ENCODE measurements at regions not wholly inside any gene's neighbourhood (a gene's known extent, or its start where the extent isn't known, plus 50 kb on each side); places are given as distances from the start of the nearest gene placed in this dataset.
"Not testable (repeated sequence)": the region's sequence is repeated elsewhere in the genome, so short reads cannot be mapped to it uniquely, and the experiment has no call there.

DNA sequence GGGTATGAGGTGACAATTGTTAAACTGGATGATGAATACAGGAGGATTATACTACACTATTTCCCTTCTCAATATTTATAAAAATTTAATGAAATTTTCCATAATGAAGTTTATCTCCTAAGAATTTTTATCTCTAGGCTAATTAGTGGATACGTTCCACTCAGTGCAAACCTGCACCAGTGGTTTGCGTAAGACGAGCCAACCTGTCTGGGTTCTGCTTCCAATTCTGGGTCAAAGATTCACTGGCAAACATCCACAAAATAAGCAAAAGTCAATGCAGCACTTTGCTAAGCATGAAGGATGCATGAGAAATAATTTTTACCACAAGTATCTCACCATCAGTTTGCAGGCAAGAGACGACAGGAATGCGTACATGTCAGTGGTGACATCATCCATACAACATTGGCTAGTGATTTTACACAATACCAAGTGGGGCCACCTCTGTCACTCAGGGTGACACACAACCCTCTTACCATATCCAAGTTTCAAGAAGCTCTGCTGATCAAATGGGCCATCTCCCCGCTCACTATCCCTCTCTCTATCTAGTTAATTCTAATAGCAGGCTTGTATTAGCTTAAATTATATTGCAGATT is 51.7 kb downstream of the FAM50B start:
- intact Hi-C loops (cut with DNase I) = no loop called here
- no peak for DNase-seq (ENCODE audit: low spot score)

DNA sequence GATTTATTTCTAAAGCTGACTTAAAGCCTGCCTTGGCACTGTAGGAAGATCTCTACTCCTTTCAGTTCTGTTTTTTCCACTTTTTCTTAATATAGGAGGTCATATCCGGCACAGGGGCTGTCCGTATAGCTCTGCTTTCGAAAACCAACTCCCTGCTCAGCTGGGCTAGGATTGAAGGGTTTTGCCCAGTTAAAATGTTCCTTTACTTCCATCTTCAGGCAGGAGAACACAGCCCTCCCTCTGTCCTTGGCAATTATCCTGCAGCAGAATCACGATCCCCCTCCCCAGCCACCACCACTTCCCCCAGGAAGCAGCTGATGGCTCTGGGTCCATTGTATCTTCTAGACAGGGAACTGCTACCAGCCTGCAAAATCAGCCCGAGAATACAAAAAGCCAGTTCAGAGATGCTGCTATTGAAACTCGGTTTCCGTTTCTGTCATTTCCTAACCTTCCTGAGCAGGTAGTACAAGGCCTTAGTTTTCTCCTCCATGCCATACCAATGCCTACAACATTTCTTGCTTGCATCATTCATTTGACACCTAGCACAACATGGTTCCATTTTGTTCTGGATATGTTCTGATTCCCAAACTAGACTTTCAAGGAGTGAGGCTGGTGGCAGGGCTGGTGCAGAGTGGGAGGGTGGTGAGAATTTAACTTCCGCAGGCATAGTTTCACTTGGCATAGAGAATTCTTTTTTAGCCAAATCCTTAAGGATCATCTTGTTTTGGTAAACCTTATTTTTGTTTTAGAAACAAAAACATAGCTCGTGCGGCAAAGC is 53.9 kb downstream of the FAM50B start:
- intact Hi-C loops (cut with DNase I) = no loop called here
- DNase-seq (ENCODE audit: low spot score) = no peak

DNA sequence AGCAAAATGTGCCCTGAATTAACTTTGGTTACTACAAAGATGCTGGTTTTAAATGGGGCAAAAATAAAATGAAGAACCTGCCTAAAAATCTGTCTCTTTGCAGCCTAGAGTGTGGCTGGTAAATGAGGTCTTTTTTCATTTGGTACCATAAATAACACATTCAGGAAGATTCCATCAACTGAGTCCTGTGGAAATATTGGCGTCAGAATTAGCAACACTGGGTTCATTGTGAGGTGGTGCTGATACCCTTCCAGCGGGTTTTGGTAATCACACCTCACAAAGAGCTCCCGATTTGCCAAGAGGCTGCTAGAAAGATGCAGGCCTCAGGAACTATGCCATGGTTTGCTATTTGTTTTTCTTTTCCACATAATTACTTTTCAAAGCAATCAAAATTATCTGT is 55.3 kb downstream of the FAM50B start:
- DNase-seq (ENCODE audit: low spot score) = no peak
- intact Hi-C loops (cut with DNase I) = no loop called here

DNA sequence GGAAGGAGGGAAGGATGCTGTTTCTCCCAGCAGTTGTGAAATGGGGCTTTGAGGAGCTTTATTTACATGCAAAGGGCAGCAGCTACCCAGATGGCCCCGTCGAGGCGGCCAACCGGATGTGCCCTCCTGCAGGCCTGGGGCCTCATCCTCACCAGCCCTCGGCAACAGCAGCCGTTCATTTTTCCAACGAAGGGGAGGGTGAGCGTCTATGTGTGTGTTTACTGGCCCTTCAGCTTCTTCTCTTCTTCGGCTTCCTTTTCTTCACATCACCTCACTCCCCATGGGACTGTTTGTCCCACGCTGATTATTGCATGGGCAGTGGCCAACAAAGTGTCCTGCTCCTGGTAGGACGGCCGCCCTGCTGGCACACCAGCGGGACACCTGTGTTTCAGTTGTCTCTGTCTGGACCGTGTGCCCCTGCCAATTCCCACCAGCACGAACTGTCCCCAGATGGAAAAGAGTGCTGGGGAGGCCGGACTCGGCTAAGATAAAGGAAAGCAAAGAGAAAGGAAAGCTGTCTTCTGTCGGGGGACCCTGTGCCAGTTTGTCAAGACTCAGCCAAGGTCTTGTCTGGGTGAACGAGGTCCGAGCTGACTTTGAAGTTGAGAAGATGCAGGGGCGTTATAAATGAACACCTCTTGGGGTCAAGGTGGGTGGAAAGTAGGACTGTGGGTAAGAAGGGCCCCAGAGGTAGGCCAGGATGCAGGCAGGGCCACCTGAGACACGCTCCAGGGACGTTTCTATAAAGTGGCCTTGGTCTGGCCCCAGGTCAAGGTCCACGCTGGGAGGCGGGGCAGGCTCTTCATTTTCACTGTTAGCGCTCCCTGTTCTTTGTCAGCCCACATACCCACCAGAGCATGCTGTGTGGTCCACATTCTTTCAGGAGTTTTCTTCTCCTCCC is 57.0 kb downstream of the FAM50B start:
- intact Hi-C loops (cut with DNase I) = no loop called here
- DNase-seq (ENCODE audit: low spot score) = no peak

DNA sequence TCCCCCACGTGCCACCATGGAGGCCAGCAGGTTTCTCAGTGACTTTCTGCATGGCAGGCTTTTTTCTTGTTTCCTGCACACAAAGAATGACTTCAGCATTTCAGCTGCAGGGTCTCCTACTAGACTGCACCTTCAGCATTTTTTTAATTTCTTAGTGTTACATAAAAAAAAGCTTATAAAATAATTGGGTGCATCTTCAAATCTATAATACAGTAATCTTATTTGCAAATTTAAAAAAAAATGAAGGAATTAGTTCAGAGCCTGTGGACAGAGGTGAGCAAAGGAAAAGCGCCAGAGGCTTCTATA is 57.6 kb downstream of the FAM50B start:
- DNase-seq (ENCODE audit: low spot score) = no peak
- intact Hi-C loops (cut with DNase I) = no loop called here

DNA sequence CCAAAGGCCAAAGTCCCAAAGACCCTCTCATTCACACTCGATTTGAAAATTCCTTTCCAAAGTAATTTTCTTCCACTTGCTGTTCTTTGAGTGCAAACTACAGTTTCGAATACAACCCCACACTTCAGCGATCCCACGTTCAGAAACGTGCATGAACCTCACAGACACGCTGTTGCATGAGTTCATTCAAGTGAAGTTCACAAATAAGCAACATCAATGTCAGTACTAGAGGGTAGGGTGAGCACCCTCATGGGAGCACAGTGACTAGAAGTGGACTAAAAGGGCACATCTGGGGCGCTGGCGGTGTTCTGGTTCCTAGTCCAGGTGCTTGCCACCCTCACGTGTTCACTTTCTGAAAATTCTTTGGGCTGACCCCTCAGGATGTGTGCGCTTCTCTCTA is 59.0 kb downstream of the FAM50B start:
- intact Hi-C loops (cut with DNase I) = no loop called here
- no peak for DNase-seq (ENCODE audit: low spot score)

DNA sequence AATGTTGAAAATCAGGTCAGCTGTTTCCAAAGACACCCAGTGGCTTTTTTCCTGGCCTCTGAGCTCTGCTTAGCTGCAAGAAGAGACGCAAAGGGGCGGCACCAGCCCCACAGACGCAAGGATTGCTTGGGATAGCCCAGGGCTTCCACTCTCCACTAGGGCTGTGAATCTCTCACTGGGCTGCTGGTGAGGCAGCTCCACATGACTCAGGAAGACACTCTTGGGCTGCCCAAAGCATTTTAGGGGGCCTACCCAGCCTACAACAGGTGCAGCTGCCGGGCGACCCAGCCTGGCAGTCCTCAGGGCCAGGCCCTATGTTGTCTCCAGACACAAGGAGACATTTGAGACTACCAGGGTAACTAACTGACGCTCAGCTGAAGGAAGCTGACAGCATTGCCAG is 59.8 kb downstream of the FAM50B start:
- DNase-seq (ENCODE audit: low spot score) = no peak

DNA sequence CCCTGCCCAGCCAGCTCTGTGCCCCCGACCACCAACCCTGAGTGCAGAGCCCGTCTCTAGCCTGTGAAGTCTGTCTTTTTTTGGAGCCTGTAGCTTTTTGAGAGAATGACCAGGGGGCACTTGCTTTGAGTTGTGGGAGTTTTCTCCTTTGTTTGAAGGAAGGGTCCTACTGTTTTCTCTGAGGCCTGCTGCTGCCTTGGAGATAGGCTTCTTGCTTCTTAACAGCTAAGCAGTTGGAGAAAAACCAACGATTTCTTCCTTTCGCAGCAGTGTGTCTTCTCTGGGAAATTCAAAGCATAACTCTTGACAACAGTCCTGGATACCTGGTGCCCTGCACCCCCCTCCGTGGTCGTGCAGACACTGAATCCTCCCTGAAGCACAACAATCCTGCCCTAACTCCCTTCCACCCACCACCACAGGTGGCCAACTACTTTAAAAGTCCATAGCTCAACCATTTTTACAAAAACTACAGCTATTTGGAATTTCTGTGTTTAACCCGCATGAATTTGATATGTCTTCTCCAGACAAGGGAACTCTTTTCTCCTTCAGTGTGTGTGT is 61.0 kb downstream of the FAM50B start:
- no peak for DNase-seq (ENCODE audit: low spot score)
- intact Hi-C loops (cut with DNase I) = no loop called here

More for the DNA sequence above, 59.8 kb downstream of the FAM50B start:
- intact Hi-C loops (cut with DNase I) = no loop called here

DNA sequence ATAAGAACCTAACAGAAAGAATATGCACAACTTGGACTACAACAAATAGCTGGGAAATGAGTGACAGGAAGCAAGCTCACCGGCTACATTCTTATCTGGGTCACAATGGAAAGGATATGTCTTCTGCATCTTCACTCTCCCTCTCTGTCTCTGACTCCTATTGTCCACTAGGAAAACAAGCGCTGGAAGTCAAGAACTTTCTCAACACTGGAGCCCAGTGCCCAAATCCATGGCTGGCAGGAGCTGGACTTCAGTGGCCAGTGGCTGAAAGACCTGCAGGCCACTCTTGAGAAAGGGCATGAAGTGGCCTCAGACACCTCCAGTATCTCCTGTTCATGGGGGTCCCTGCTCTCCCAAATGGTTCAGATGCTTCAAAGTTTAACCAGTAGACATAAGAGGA is 62.0 kb downstream of the FAM50B start:
- intact Hi-C loops (cut with DNase I) = no loop called here
- DNase-seq (ENCODE audit: low spot score) = no peak

DNA sequence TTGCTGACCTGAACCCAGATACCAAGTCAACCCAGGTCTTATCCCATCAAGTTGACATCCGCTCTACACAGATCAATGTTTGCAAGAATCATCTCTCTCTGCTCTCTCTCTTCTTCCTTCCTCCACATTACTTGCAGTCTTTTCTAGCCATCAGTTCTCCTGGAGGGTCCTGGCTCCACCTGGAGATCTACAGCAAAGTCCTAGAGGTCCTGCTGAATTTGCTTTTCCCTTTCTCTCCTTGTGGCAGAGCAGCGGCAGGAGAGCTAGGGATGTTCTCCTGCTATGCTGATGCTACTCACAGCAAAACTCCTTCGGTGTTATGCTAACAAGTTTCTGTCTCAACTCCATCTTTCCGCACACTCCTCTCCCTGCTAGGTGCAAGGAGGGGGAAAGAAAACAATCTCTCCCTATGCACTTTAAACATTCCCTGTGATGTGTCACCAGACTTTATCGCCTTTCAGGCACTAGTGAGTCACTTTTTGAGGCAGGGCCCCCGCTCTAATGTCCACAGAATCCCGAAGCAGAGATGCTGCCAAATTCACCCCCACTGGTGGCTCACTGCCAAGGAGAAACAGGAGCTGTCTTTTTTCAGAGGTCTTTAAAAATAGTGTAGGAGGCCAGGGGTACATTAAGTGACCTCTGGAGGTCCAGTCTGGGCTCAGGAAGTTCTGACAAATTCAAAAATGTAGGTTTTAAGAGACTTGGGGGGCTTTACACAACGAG is 62.6 kb downstream of the FAM50B start:
- intact Hi-C loops (cut with DNase I) = no loop called here

DNA sequence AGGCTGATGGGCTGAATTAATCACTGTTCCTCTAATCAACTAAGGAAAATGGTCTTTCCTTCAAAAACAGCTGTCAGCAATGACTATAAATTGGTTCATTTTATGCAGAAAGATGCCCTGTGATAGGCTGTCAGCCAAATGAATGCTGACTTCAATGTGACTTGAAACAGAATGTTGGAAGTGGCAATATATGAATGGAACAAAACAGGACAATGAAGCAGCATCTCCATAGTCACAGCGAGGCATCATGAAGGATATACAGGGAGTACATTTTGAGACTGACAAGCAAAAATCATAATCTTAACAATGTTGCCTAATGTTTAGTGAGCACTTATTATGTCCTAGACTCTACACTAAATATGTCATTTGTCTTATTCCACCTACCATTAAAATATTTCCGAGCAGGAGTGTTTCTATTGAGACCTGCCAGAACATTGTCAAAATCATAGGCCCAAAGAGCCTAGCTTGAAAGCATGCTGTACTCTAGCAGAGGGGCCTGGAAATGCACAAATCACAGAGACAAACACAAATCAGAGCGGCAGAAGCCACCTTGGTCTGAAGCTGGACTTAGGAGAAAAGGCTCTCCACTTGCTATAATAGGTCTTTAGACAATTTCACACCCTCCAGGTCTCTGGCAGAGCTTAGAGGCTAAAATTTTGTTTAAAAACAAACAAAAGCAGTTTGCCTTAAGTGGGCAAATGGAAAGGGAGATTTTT is 63.3 kb downstream of the FAM50B start:
- intact Hi-C loops (cut with DNase I) = no loop called here
- DNase-seq (ENCODE audit: low spot score) = no peak

More for the DNA sequence above, 62.6 kb downstream of the FAM50B start:
- DNase-seq (ENCODE audit: low spot score) = peak; percentile 87

DNA sequence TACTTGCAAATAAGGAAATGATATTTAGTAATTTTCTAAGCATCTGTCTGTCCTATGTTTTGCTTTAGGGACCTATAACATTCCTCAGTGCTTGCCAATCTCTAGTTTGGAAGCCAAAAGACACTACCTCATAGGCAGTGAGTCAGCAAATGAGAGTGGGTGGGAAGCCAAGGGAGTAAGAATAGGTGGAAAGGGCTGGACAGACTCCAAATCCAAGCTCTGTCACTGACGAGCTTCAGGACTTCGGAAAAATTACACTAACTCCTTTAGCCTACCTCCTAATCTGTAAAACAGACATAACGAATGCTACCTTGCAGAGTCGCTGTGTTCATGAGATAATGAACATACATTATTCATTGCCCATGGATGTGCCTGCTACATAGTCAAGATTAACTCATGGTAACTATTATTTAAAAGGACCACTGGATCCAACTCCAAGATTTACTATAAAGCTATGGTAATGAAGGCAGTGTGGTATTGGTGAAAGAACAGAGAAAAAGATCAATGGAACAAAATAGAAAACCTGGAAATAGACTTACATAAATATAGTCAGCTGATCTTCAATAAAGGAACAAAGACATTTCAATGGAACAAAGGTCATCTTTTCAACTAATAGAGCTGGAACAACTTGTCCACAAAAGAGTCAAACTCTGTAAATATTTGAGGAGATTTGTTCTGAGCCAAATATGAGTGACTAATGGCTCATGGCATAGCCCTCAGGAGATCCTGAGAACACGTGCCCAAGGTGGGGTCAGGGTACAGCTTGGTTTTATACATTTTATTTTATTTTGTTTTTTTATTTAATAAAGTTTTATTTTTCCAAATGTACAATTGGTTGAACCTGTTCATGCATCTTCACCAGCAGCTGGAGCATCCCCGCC is 64.1 kb downstream of the FAM50B start:
- DNase-seq (ENCODE audit: low spot score) = no peak

DNA sequence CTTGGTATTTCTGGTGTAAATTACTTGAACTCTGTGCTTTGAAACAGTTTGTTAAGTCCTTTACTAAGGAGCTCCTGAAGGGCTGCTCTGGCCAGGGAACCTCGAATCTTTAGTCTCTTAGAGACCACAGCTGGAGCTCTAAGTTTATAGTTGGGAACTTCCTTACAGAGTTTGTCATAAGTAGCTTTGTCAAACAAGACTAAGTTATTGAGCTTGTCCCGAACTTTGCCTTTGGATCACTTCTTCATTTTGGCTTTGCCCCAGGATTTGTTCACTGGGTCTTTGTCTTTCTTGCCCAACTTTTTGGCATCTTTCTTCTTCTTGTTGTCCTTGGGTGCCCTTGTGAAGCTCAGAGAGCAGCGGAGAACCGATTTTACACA is 64.8 kb downstream of the FAM50B start:
- no peak for DNase-seq (ENCODE audit: low spot score)
- intact Hi-C loops (cut with DNase I) = no loop called here

More for the DNA sequence above, 64.1 kb downstream of the FAM50B start:
- intact Hi-C loops (cut with DNase I) = no loop called here

DNA sequence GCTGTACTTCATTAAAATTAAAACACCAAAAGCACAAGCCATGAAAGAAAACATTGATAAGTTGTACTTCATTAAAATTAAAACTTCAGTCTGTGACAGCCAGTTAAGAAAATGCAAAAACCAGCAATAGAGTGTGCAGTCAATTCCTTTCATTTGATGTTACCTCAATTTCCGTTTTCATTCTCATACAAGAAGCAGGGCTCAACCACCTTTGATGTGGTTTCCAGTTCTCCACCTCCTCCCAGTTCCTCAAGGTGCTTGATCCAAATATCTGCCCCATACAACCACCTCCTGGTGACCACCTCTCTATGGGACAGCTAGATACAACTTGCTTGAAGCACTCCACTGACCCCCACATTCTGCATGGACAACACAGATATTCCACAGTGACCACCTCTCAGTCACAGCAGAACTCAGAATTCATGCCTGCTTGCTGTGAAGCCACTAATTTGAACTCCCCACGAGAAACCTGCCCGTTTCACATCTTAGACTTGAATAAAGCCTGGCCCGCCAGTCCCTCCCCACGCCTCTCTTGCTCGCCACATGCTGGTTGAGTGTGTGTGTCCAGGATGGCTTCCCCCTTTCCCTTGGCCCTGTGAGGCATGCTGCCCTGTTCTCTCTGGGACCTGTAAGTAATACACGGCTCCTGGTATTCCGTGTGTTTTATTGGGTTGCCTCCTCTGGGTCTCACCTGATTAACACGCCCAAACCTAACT is 66.1 kb downstream of the FAM50B start:
- no peak for DNase-seq (ENCODE audit: low spot score)
- intact Hi-C loops (cut with DNase I) = no loop called here

DNA sequence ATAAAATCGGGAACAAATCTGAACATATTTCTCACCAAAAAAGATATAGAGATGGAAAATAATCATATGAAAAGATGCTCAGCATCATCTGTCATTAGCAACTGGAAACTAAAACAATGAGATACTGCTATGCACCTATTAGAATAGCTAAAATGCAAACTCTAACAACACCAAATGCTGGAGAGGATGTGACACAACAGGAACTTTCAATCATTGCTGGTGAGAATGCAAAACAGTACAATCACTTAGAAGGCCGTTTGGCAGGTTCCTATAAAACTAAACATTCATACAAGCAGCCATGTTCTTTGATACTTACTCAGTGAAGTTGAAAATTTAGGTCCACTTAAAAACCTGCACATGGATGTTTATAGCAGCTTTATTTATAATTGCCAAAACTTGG is 67.0 kb downstream of the FAM50B start:
- no peak for DNase-seq (ENCODE audit: low spot score)
- intact Hi-C loops (cut with DNase I) = no loop called here

DNA sequence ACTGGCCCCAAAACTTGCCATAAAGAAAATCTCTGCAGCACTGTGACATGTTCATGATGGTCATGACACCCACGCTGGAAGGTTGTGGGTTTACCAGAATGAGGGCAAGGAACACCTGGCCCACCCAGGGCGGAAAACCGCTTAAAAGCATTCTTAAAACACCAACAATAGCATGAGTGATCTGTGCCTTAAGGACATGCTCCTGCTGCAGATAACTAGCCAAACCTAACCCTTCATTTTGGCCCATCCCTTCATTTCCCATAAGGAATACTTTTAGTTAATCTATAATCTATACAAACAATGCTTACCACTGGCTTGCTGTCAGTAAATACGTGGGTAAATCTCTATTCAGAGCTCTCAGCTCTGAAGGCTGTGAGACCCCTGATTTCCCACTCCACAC is 67.6 kb downstream of the FAM50B start:
- DNase-seq (ENCODE audit: low spot score); intact Hi-C loops (cut with DNase I): not testable (repeated sequence)

DNA sequence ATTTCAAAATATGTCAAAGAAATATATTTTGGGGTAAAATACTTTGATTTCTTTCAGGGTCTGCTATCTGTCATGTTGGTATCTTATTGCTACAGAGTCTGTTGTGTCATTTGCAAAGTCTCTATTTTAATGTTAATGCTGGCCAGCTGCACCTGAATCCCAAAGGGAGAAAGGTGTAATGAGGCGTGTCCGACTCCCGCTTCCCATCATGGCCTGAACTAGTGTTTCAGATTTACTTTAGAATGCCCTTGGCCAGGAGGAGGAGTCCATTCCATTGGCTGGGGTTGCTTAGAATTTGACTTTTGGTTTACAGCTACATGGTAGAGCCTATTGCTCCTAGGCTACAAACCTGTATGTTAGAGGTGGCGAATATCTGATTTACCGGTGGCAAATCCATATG is 69.3 kb downstream of the FAM50B start:
- no peak for DNase-seq (ENCODE audit: low spot score)
- intact Hi-C loops (cut with DNase I) = no loop called here
